H9 (cell line): ENCODE measurements at regions not wholly inside any gene's neighbourhood (a gene's known extent, or its start where the extent isn't known, plus 50 kb on each side); places are given as distances from the start of the nearest gene placed in this dataset.

Source experiments
- DNase-seq: peaks from one replicate; pipeline ENCODE4 v3.0.0-alpha.2; 2017
- H2AFZ ChIP-seq: one replicate; pipeline ENCODE4 v1.6.1; 2013; ENCODE audit warnings: mild to moderate bottlenecking, low read length, control low read depth, moderate library complexity
- H2AK5ac ChIP-seq: 2 replicates; pipeline ENCODE4 v1.6.1; 2013; ENCODE audit warnings: low read length, control low read depth, mixed read lengths; ENCODE audit not compliant: insufficient read length
- H2BK120ac ChIP-seq: one replicate; pipeline ENCODE4 v1.6.1; 2013; ENCODE audit warnings: low read depth, mild to moderate bottlenecking, low read length, control low read depth, inconsistent platforms; ENCODE audit not compliant: poor library complexity, severe bottlenecking
- H2BK12ac ChIP-seq: 2 replicates; pipeline ENCODE4 v1.6.1; 2013; ENCODE audit warnings: low read length, control low read depth, mixed read lengths, low read depth; ENCODE audit not compliant: insufficient read length
- H2BK15ac ChIP-seq: 2 replicates; pipeline ENCODE4 v1.6.1; 2013; ENCODE audit warnings: low read depth, low read length, control low read depth
- H2BK20ac ChIP-seq: one replicate; pipeline ENCODE4 v1.6.1; 2013; ENCODE audit warnings: low read depth, mild to moderate bottlenecking, low read length, control low read depth, inconsistent platforms; ENCODE audit not compliant: poor library complexity, severe bottlenecking
- H2BK5ac ChIP-seq: 2 replicates; pipeline ENCODE4 v1.6.1; 2013; ENCODE audit warnings: low read length, control low read depth, mixed read lengths; ENCODE audit not compliant: insufficient read length
- H3K14ac ChIP-seq: 2 replicates; pipeline ENCODE4 v1.6.1; 2013; ENCODE audit warnings: low read length, control low read depth; ENCODE audit not compliant: insufficient read depth
- H3K18ac ChIP-seq: 2 replicates; pipeline ENCODE4 v1.6.1; 2013; ENCODE audit warnings: low read depth, mild to moderate bottlenecking, mixed read lengths, low read length, control low read depth; ENCODE audit not compliant: insufficient read length
- H3K23ac ChIP-seq: 2 replicates; pipeline ENCODE4 v1.6.1; 2013; ENCODE audit warnings: low read length, control low read depth, mixed read lengths, low read depth; ENCODE audit not compliant: insufficient read length
- H3K23me2 ChIP-seq: 2 replicates; pipeline ENCODE4 v1.6.1; 2013; ENCODE audit warnings: low read depth, mild to moderate bottlenecking, mixed read lengths, low read length, control low read depth; ENCODE audit not compliant: insufficient read length, poor library complexity, severe bottlenecking
- H3K27ac ChIP-seq: 2 replicates; pipeline ENCODE4 v1.5.1; 2013; ENCODE audit warnings: low read length, control low read depth, mixed read lengths, low read depth; ENCODE audit not compliant: insufficient read length
- H3K27me3 ChIP-seq: 2 replicates; pipeline ENCODE4 v1.6.1; 2013; ENCODE audit warnings: low read length, control low read depth, inconsistent platforms; ENCODE audit not compliant: insufficient read depth
- H3K4ac ChIP-seq: 2 replicates; pipeline ENCODE4 v1.6.1; 2013; ENCODE audit warnings: low read depth, mild to moderate bottlenecking, control low read depth, inconsistent platforms, low read length, moderate library complexity
- H3K4me1 ChIP-seq: 2 replicates; pipeline ENCODE4 v1.6.1; 2013; ENCODE audit warnings: low read length, control low read depth, inconsistent platforms; ENCODE audit not compliant: insufficient read depth
- H3K4me2 ChIP-seq: 2 replicates; pipeline ENCODE4 v1.6.1; 2013; ENCODE audit warnings: low read length, control low read depth, mixed read lengths; ENCODE audit not compliant: insufficient read length, insufficient read depth
- H3K56ac ChIP-seq: 2 replicates; pipeline ENCODE4 v1.6.1; 2013; ENCODE audit warnings: low read depth, mild to moderate bottlenecking, mixed read lengths, low read length, control low read depth; ENCODE audit not compliant: insufficient read length
- H3K79me1 ChIP-seq: 2 replicates; pipeline ENCODE4 v1.6.1; 2013; ENCODE audit warnings: low read depth, mild to moderate bottlenecking, moderate library complexity, low read length, control low read depth, inconsistent platforms; ENCODE audit not compliant: insufficient read depth, poor library complexity, severe bottlenecking
- H3K79me2 ChIP-seq: 2 replicates; pipeline ENCODE4 v1.6.1; 2013; ENCODE audit warnings: low read length, control low read depth, inconsistent platforms; ENCODE audit not compliant: insufficient read depth
- H3K9ac ChIP-seq: 2 replicates; pipeline ENCODE4 v1.6.1; 2013; ENCODE audit warnings: low read length, control low read depth, mixed read lengths; ENCODE audit not compliant: insufficient read length; ENCODE audit errors: extremely low read depth
- H3K9me3 ChIP-seq: one replicate; pipeline ENCODE4 v1.6.1; 2013; ENCODE audit warnings: low read depth, low read length, inconsistent platforms; ENCODE audit not compliant: control insufficient read depth
- H3T11ph ChIP-seq: one replicate; pipeline ENCODE4 v1.6.1; 2013; ENCODE audit warnings: mild to moderate bottlenecking, low read length, control low read depth, inconsistent platforms
- H4K20me1 ChIP-seq: one replicate; pipeline ENCODE4 v1.6.1; 2013; ENCODE audit not compliant: control insufficient read depth, insufficient read length, insufficient read depth
- H4K5ac ChIP-seq: 2 replicates; pipeline ENCODE4 v1.6.1; 2013; ENCODE audit warnings: low read depth, mild to moderate bottlenecking, mixed read lengths, low read length, control low read depth; ENCODE audit not compliant: insufficient read length
- H4K8ac ChIP-seq: replicated peaks from 2 replicates; pipeline ENCODE4 v1.6.1; 2013; ENCODE audit warnings: low read length, control low read depth, mixed read lengths, low read depth; ENCODE audit not compliant: insufficient read length
- H4K91ac ChIP-seq: 2 replicates; pipeline ENCODE4 v1.6.1; 2013; ENCODE audit warnings: low read depth, mild to moderate bottlenecking, moderate library complexity, mixed read lengths, low read length, control low read depth; ENCODE audit not compliant: insufficient read length
- H3K27ac Mint-ChIP-seq, 3 experiments: 2 replicates in 2 of 3; 3 replicates in 1 of 3; pipeline ENCODE4 v1.8.0; 2020 to 2021; ENCODE audit warnings: mixed read lengths in 3 of 3, mild to moderate bottlenecking in 1 of 3, moderate library complexity in 1 of 3
- H3K27me3 Mint-ChIP-seq: 2 replicates; pipeline ENCODE4 v1.8.0; 2021; ENCODE audit warnings: low read depth, mild to moderate bottlenecking, moderate library complexity, mixed read lengths
- H3K36me3 Mint-ChIP-seq, 3 experiments: 2 replicates in 2 of 3; 3 replicates in 1 of 3; pipeline ENCODE4 v1.8.0; 2020 to 2021; ENCODE audit warnings: low read depth in 3 of 3, mixed read lengths in 3 of 3; ENCODE audit not compliant: insufficient read depth in 1 of 3
- H3K4me1 Mint-ChIP-seq, 2 experiments: 2 replicates each; pipeline ENCODE4 v1.8.0; 2020; ENCODE audit warnings: mixed read lengths in 2 of 2
- H3K4me3 Mint-ChIP-seq, 2 experiments: 2 replicates in 1 of 2; 3 replicates in 1 of 2; pipeline ENCODE4 v1.8.0; 2020 to 2021; ENCODE audit warnings: mild to moderate bottlenecking in 2 of 2, mixed read lengths in 2 of 2, moderate library complexity in 1 of 2
- H3K9me3 Mint-ChIP-seq, 2 experiments: 2 replicates in 1 of 2; 3 replicates in 1 of 2; pipeline ENCODE4 v1.8.0; 2020; ENCODE audit warnings: mild to moderate bottlenecking in 2 of 2, mixed read lengths in 2 of 2, moderate library complexity in 1 of 2
- CTCF ChIP-seq: fragments of 200-600 bp; sonication (generic); conservative IDR thresholded peaks from 3 replicates; pipeline ENCODE4 v1.8.0; 2021; ENCODE audit warnings: antibody characterized with exemption, mild to moderate bottlenecking
- WGBS: extraction: QIAGEN DNeasy Blood & Tissue Kit; methylation state at CpG from one replicate; pipeline ENCODE4 v1.1.7; 2013; ENCODE audit warnings: missing lambda C conversion rate, low lambda C conversion rate, mixed read lengths; ENCODE audit not compliant: insufficient read length; ENCODE audit errors: extremely low coverage; 5-methylcytosine and 5-hydroxymethylcytosine counted together

- Histone ChIP-seq H3K27ac (no peak overlapping the region), H2BK120ac (no peak overlapping the region), H3K23me2 (peaks cover 8% of the 10 kb centered on the region), H2AFZ (no peak overlapping the region), H4K5ac (no peak overlapping the region), H2BK20ac (no peak overlapping the region), H4K20me1 (no peaks in the 10 kb centered on the region), H3K79me1 (no peaks in the 10 kb centered on the region), H3K23ac (no peak overlapping the region), H3K79me2 (no peaks in the 10 kb centered on the region), H3K9ac (no peak overlapping the region), H3K18ac (no peak overlapping the region), H3K27me3 (peaks cover 31% of the 10 kb centered on the region), H2AK5ac (no peak overlapping the region), H2BK12ac (no peak overlapping the region), H3K4me2 (no peak overlapping the region), H3K9me3 (no peaks in the 10 kb centered on the region), H4K8ac (no peak overlapping the region), H3K4ac (no peak overlapping the region), H2BK5ac (no peak overlapping the region), H4K91ac (no peak overlapping the region), H2BK15ac (no peak overlapping the region), H3K14ac (no peak overlapping the region), H3K56ac (no peak overlapping the region), H3T11ph (no peak overlapping the region), H3K4me1 (0 out of 2 replicates have a peak, but pooled peaks cover 3% of the 10 kb centered on the region)
- peaks cover 24 to 25% of the 10 kb centered on the region in 2 experiments for H3K4me1 Mint-ChIP-seq
- no peak overlapping the region for H3K4me3 Mint-ChIP-seq
- H3K9me3 Mint-ChIP-seq: no peaks in the 10 kb centered on the region
- no CpG with 5 or more reads among the region's 2 CpGs for WGBS
- DNase-seq: no peak
- TF ChIP-seq CTCF: no peak
- H3K27ac Mint-ChIP-seq: no peak overlapping the region
- peaks cover 0 to 2% (median 0%) of the 10 kb centered on the region in 3 experiments; a peak in 1 of 7 replicates for H3K36me3 Mint-ChIP-seq
- peaks cover 51% of the 10 kb centered on the region for H3K27me3 Mint-ChIP-seq
Observed at GRCh38 chr11:116576526-116576925, 196.3 kb downstream of the BUD13 start.
